GM12874 (cell line): ENCODE measurements at regions not wholly inside any gene's neighbourhood (a gene's known extent, or its start where the extent isn't known, plus 50 kb on each side); places are given as distances from the start of the nearest gene placed in this dataset.

Experiments used
- CTCF ChIP-seq: IDR thresholded peaks from 2 replicates; pipeline ENCODE4 v1.5.1; 2011; ENCODE audit warnings: low read depth, mild to moderate bottlenecking, control low read depth, low read length, moderate library complexity; ENCODE audit not compliant: insufficient read depth

GRCh38 chr11:64477675-64478074, 78.1 kb upstream of the SLC22A11 start:
- no peak for TF ChIP-seq CTCF

GRCh38 chr11:64482588-64482987, 73.2 kb upstream of the SLC22A11 start:
- no peak for TF ChIP-seq CTCF

GRCh38 chr11:64484191-64485022, 71.3 kb upstream of the SLC22A11 start:
- TF ChIP-seq CTCF = no peak

- TF ChIP-seq CTCF = no peak
Measured at GRCh38 chr11:64485074-64485473, 70.7 kb upstream of the SLC22A11 start.

- peak; percentile 86 for TF ChIP-seq CTCF
Measured at GRCh38 chr11:64489831-64490441, 65.8 kb upstream of the SLC22A11 start.

GRCh38 chr11:64490562-64491216, 65.1 kb upstream of the SLC22A11 start:
- no peak for TF ChIP-seq CTCF

GRCh38 chr11:64492561-64492960, 63.2 kb upstream of the SLC22A11 start:
- no peak for TF ChIP-seq CTCF
